Epithelial cell of esophagus (primary cell): ENCODE measurements at regions not wholly inside any gene's neighbourhood (a gene's known extent, or its start where the extent isn't known, plus 50 kb on each side); places are given as distances from the start of the nearest gene placed in this dataset.

ENCODE experiments used
- DNase-seq: peaks from one replicate; pipeline ENCODE4 v3.0.0; 2010; ENCODE audit warnings: low read depth
- H3K4me3 ChIP-seq: 2 replicates; pipeline ENCODE4 v1.5.1; 2011; ENCODE audit warnings: mild to moderate bottlenecking, low read length, control low read depth
- CTCF ChIP-seq: IDR thresholded peaks from 2 replicates; pipeline ENCODE4 v1.5.1; 2011; ENCODE audit warnings: low read depth, mild to moderate bottlenecking, low read length, control low read depth, inconsistent platforms; ENCODE audit not compliant: insufficient read depth; ENCODE audit errors: missing control alignments

GRCh38 chr5:152221721-152222629, 183.1 kb downstream of the NMUR2 start:
- TF ChIP-seq CTCF, result no peak
- DNase-seq, result peak; percentile 2
- no peak overlapping the region for H3K4me3 ChIP-seq

- DNase-seq, result peak; percentile 46
- TF ChIP-seq CTCF, result no peak
- H3K4me3 ChIP-seq, result no peak overlapping the region
Measured at GRCh38 chr5:152218694-152219093, 186.4 kb downstream of the NMUR2 start.

GRCh38 chr5:152205804-152206203, 199.3 kb downstream of the NMUR2 start:
- no peak for TF ChIP-seq CTCF
- H3K4me3 ChIP-seq, result no peak overlapping the region
- DNase-seq, result no peak

GRCh38 chr5:152202321-152202720, 202.8 kb downstream of the NMUR2 start:
- H3K4me3 ChIP-seq, result no peak overlapping the region
- DNase-seq, result no peak
- no peak for TF ChIP-seq CTCF

- DNase-seq, result peak; percentile 2
- no peak for TF ChIP-seq CTCF
Measured at GRCh38 chr5:152193391-152194107, 211.5 kb downstream of the NMUR2 start.

GRCh38 chr5:152188251-152188650, 216.8 kb downstream of the NMUR2 start:
- no peak for DNase-seq
- no peak overlapping the region for H3K4me3 ChIP-seq
- TF ChIP-seq CTCF, result no peak

More at GRCh38 chr5:152193391-152194107, 211.5 kb downstream of the NMUR2 start:
- no peak overlapping the region for H3K4me3 ChIP-seq
